GM10248 (cell line): ENCODE measurements at regions not wholly inside any gene's neighbourhood (a gene's known extent, or its start where the extent isn't known, plus 50 kb on each side); places are given as distances from the start of the nearest gene placed in this dataset.

Experiments used
- CTCF ChIA-PET: fragments of 300-600 bp; sonication (Branson Sonifier 250); formaldehyde crosslinking; extraction: SDS; loops from one replicate; lab custom pipeline; 2021; ENCODE audit warnings: antibody characterized with exemption; lab: Yijun Ruan, JAX
- POLR2A ChIA-PET: fragments of 350-650 bp; sonication (Branson Sonifier 250); formaldehyde crosslinking; extraction: SDS; loops from one replicate; lab custom pipeline; 2020; ENCODE audit warnings: antibody characterized with exemption; lab: Yijun Ruan, JAX
- DNase-seq: peaks from one replicate; pipeline ENCODE4 v3.0.0; 2012; ENCODE audit errors: extremely low spot score
- TF ChIP-seq, protein P1 (sequence below): IDR thresholded peaks from 2 replicates; pipeline ENCODE4 v1.5.1; 2012; ENCODE audit warnings: mild to moderate bottlenecking, low read depth; ENCODE audit errors: extremely low read depth, missing control alignments, control extremely low read depth

DNA sequence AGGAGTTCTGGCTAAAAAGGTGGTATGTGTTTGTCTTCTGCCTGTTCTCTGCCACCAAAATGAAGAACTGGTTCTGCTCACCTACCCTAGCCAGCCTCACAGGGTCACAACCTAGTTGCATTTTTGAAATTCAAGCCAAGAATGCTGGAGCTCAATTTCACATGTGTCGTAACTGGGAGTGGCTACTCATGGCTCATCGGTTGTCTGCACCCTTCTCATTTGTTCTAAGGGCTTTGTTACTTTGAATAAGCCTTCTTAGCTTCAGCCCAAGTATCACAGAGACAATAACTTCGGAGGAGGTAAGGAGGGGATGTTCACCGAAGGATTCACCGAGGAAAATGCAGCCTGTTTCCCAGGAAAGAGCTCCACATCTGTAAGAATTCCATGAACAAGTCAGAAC lies 134.3 kb upstream of the RARB start:
- no peak for DNase-seq
- CTCF ChIA-PET, result interaction anchor here (1.9 kb wide), 1 partner anchor 12 kb away, joined by 5 read pairs; no protein-coding TSS in a partner anchor
- POLR2A ChIA-PET, result no interaction called here

GRCh38 chr3:25294169-25294805 lies 133.8 kb upstream of the RARB start:
- TF ChIP-seq, protein P1, sequence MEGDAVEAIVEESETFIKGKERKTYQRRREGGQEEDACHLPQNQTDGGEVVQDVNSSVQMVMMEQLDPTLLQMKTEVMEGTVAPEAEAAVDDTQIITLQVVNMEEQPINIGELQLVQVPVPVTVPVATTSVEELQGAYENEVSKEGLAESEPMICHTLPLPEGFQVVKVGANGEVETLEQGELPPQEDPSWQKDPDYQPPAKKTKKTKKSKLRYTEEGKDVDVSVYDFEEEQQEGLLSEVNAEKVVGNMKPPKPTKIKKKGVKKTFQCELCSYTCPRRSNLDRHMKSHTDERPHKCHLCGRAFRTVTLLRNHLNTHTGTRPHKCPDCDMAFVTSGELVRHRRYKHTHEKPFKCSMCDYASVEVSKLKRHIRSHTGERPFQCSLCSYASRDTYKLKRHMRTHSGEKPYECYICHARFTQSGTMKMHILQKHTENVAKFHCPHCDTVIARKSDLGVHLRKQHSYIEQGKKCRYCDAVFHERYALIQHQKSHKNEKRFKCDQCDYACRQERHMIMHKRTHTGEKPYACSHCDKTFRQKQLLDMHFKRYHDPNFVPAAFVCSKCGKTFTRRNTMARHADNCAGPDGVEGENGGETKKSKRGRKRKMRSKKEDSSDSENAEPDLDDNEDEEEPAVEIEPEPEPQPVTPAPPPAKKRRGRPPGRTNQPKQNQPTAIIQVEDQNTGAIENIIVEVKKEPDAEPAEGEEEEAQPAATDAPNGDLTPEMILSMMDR, result no peak
- DNase-seq, result no peak
- ChIA-PET CTCF (interaction anchor here (1.9 kb wide), 1 partner anchor 11 kb away, joined by 5 read pairs; no protein-coding TSS in a partner anchor), POLR2A (no interaction called here)

More for the DNA sequence above, 134.3 kb upstream of the RARB start:
- TF ChIP-seq, protein P1, result no peak

DNA sequence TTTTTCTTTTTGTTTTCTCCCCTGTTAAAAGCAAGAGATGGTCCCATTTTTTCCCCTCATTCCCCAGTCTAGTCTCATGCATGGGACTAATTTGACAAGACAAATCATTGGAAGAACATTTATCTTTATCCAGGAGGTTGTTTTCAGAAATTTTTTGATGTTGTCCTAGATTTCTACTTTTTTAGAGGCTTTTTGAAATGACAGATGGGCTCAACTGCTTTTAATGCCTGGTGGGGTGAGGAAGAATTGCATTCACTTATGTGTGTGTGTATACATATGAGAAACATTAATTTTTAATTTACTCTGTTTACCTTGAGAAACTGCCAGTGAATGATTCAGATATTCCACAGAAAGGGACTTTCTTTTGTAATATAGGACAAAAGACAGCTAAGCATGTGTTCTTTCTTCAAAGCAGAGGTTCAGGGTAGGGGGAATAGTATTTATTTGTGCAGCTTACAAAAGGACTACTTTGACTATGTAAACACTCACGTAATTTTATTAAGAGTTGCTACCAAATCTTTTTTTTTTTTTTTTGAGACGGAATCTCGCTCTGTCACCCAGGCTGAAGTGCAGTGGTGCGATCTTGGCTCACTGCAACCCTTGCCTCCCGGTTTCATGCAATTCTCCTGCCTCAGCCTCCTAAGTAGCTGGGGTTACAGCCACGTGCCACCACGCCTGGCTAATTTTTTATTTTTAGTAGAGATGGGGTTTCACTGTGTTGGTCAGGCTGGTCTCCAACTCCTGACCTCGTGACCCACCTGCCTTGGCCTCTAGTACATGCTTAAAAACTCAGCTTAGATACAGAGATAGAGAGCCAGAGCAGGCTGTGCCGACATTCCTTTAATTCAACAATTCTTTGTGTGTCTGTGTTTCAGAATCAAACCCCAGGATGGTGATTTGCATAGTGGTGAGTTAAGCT lies 130.1 kb upstream of the RARB start:
- POLR2A ChIA-PET, result no interaction called here
- TF ChIP-seq, protein P1, result no peak
- CTCF ChIA-PET, result interaction anchor here (1.6 to 2.1 kb wide), 2 partner anchors 9 to 14 kb away, joined by 4 read pairs; no protein-coding TSS in a partner anchor
- DNase-seq, result no peak

DNA sequence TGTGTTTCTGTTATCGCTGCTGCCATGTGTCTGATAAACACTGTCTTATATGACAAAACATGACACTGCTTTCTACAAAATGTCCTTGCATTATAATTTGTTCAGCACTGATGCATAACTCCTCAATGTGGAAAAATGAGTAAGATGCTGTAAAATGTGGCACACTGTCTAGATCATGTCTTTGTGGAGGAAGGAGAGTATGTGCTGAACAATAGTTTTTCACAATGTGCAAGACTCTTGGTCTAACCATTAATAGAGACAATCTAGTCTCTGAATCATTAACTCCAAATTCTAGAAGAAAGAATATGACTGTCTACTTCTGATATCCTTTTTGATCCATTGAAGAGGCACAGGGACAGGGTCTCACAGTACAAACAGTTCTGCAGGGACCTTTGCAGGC lies 127.9 kb upstream of the RARB start:
- CTCF ChIA-PET, result no interaction called here
- TF ChIP-seq, protein P1, result no peak
- POLR2A ChIA-PET, result no interaction called here
- no peak for DNase-seq

DNA sequence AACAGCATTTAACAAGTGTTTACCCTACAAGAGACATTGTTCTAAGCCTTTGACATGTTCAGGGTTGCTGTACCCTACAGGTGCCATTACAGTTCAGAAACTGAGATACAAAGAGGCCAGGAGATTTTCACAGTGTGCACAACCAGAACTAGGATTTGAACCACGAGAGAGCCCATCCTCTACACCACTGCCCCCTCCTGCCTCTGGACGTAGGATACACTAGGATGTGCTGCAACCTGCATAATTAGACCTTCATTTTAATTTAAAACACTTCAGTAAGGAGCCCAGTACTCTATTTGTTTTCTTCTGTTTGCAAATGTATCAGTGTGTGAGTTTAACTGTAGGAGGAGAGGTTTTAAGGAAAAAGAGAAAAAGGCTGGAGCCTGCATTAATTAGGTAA lies 123.1 kb upstream of the RARB start:
- no peak for DNase-seq
- POLR2A ChIA-PET, result no interaction called here
- TF ChIP-seq, protein P1, result no peak
- CTCF ChIA-PET, result interaction anchor here (1.0 to 1.5 kb wide), 2 partner anchors 11 to 13 kb away, joined by 3 to 5 read pairs; no protein-coding TSS in a partner anchor

DNA sequence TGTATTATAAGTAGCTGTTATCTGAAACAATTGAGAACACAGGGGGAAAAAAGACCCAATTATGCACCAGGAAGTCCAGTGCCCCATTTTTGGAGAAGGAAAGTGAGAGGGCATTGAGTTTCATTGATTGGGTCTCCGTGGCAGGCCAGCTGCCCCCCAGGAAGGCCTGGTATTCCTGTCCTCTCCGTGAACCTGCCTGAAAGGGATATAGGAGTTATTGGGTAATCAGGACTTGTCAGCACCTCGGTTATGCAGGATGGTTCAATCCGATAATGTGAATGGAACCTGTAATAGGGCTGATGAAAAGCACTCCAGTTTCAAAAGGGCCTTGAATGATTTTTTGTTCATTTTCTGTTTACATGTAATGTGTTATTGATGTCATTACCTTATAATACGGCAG lies 122.0 kb upstream of the RARB start:
- ChIA-PET POLR2A (no interaction called here), CTCF (interaction anchor here (1.5 kb wide), 1 partner anchor 12 kb away, joined by 5 read pairs; no protein-coding TSS in a partner anchor)
- no peak for DNase-seq
- TF ChIP-seq, protein P1, result no peak
